ENCODE measurements at regions not wholly inside any gene's neighbourhood (a gene's known extent, or its start where the extent isn't known, plus 50 kb on each side); places are given as distances from the start of the nearest gene placed in this dataset.
A peak's percentile ranks its signal among the peaks of the same experiment; 100 is the strongest.
"Not testable (repeated sequence)": the region's sequence is repeated elsewhere in the genome, so short reads cannot be mapped to it uniquely, and the experiment has no call there.

GRCh38 chr7:91579837-91580236, 300.7 kb downstream of the MTERF1 start:
- no peak for DNase-seq
- in situ Hi-C loops (cut with MboI; ENCODE audit: low pct_unique_long_range_greater_than_20kb, low sequenced_read_pairs) = no loop called here

GRCh38 chr7:91582799-91583477, 297.6 kb downstream of the MTERF1 start:
- in situ Hi-C loops (cut with MboI; ENCODE audit: low pct_unique_long_range_greater_than_20kb, low sequenced_read_pairs) = no loop called here
- DNase-seq = no peak

- no peak for DNase-seq
Observed at GRCh38 chr7:91596287-91596686, 284.2 kb downstream of the MTERF1 start.

GRCh38 chr7:91598791-91599190, 281.7 kb downstream of the MTERF1 start:
- in situ Hi-C loops (cut with MboI; ENCODE audit: low pct_unique_long_range_greater_than_20kb, low sequenced_read_pairs) = no loop called here

More at GRCh38 chr7:91596287-91596686, 284.2 kb downstream of the MTERF1 start:
- in situ Hi-C loops (cut with MboI; ENCODE audit: low pct_unique_long_range_greater_than_20kb, low sequenced_read_pairs) = no loop called here

GRCh38 chr7:91600112-91600511, 280.4 kb downstream of the MTERF1 start:
- in situ Hi-C loops (cut with MboI; ENCODE audit: low pct_unique_long_range_greater_than_20kb, low sequenced_read_pairs) = no loop called here
- no peak for DNase-seq

More at GRCh38 chr7:91598791-91599190, 281.7 kb downstream of the MTERF1 start:
- DNase-seq = no peak

- no peak for DNase-seq
Observed at GRCh38 chr7:91603707-91604106, 276.8 kb downstream of the MTERF1 start.

GRCh38 chr7:91608606-91609005, 271.9 kb downstream of the MTERF1 start:
- in situ Hi-C loops (cut with MboI; ENCODE audit: low pct_unique_long_range_greater_than_20kb, low sequenced_read_pairs) = no loop called here
- no peak for DNase-seq

More at GRCh38 chr7:91603707-91604106, 276.8 kb downstream of the MTERF1 start:
- in situ Hi-C loops (cut with MboI; ENCODE audit: low pct_unique_long_range_greater_than_20kb, low sequenced_read_pairs) = no loop called here

- in situ Hi-C loops (cut with MboI; ENCODE audit: low pct_unique_long_range_greater_than_20kb, low sequenced_read_pairs) = no loop called here
Observed at GRCh38 chr7:91609525-91609924, 271.0 kb downstream of the MTERF1 start.

GRCh38 chr7:91614431-91614830, 266.1 kb downstream of the MTERF1 start:
- in situ Hi-C loops (cut with MboI; ENCODE audit: low pct_unique_long_range_greater_than_20kb, low sequenced_read_pairs) = no loop called here
- DNase-seq = no peak

More at GRCh38 chr7:91609525-91609924, 271.0 kb downstream of the MTERF1 start:
- DNase-seq = no peak

GRCh38 chr7:91618776-91619765, 261.4 kb downstream of the MTERF1 start:
- in situ Hi-C loops (cut with MboI; ENCODE audit: low pct_unique_long_range_greater_than_20kb, low sequenced_read_pairs) = no loop called here
- DNase-seq = no peak

GRCh38 chr7:91620827-91621226, 259.7 kb downstream of the MTERF1 start:
- DNase-seq = no peak
- in situ Hi-C loops (cut with MboI; ENCODE audit: low pct_unique_long_range_greater_than_20kb, low sequenced_read_pairs) = no loop called here

- in situ Hi-C loops (cut with MboI; ENCODE audit: low pct_unique_long_range_greater_than_20kb, low sequenced_read_pairs); DNase-seq: not testable (repeated sequence)
Observed at GRCh38 chr7:91627324-91627723, 253.2 kb downstream of the MTERF1 start.

- no peak for DNase-seq
- in situ Hi-C loops (cut with MboI; ENCODE audit: low pct_unique_long_range_greater_than_20kb, low sequenced_read_pairs) = no loop called here
Observed at GRCh38 chr7:91628742-91629141, 251.8 kb downstream of the MTERF1 start.

- in situ Hi-C loops (cut with MboI; ENCODE audit: low pct_unique_long_range_greater_than_20kb, low sequenced_read_pairs) = no loop called here
- DNase-seq = no peak
Observed at GRCh38 chr7:91630581-91631380, 249.7 kb downstream of the MTERF1 start.

- no peak for DNase-seq
- in situ Hi-C loops (cut with MboI; ENCODE audit: low pct_unique_long_range_greater_than_20kb, low sequenced_read_pairs) = no loop called here
Observed at GRCh38 chr7:91632234-91632940, 248.1 kb downstream of the MTERF1 start.

- DNase-seq = no peak
- in situ Hi-C loops (cut with MboI; ENCODE audit: low pct_unique_long_range_greater_than_20kb, low sequenced_read_pairs) = no loop called here
Observed at GRCh38 chr7:91633013-91633441, 247.5 kb downstream of the MTERF1 start.

- in situ Hi-C loops (cut with MboI; ENCODE audit: low pct_unique_long_range_greater_than_20kb, low sequenced_read_pairs) = no loop called here
- DNase-seq = no peak
Observed at GRCh38 chr7:91634485-91635177, 245.9 kb downstream of the MTERF1 start.

- in situ Hi-C loops (cut with MboI; ENCODE audit: low pct_unique_long_range_greater_than_20kb, low sequenced_read_pairs) = no loop called here
- DNase-seq = peak; percentile 48
Observed at GRCh38 chr7:91636129-91636724, 244.3 kb downstream of the MTERF1 start.

Measured in KBM-7 (cell line).